HG02970 (cell line): ENCODE measurements at regions not wholly inside any gene's neighbourhood (a gene's known extent, or its start where the extent isn't known, plus 50 kb on each side); places are given as distances from the start of the nearest gene placed in this dataset.
"Not testable (repeated sequence)": the region's sequence is repeated elsewhere in the genome, so short reads cannot be mapped to it uniquely, and the experiment has no call there.

ENCODE experiments used
- ATAC-seq: cut with Tn5 transposase; IDR thresholded peaks from one replicate; pipeline ENCODE4 v1.9.1; 2021; ENCODE audit warnings: mild to moderate bottlenecking, moderate library complexity, moderate number of reproducible peaks; ENCODE audit not compliant: unreplicated experiment, low FRiP score

- ATAC-seq = no peak
These were observed 117.0 kb upstream of the SYT6 start for GRCh38 chr1:114270718-114271117.

- no peak for ATAC-seq
These were observed 116.6 kb upstream of the SYT6 start for GRCh38 chr1:114270282-114270681.

GRCh38 chr1:114269539-114269938 is 115.9 kb upstream of the SYT6 start:
- ATAC-seq = no peak

- peak; percentile 87 for ATAC-seq
These were observed 109.7 kb upstream of the SYT6 start for GRCh38 chr1:114263343-114263742.

GRCh38 chr1:114262337-114262736 is 108.7 kb upstream of the SYT6 start:
- ATAC-seq = no peak

- no peak for ATAC-seq
These were observed 107.3 kb upstream of the SYT6 start for GRCh38 chr1:114260805-114261484.

GRCh38 chr1:114259511-114260160 is 106.0 kb upstream of the SYT6 start:
- ATAC-seq = no peak

- no peak for ATAC-seq
These were observed 105.0 kb upstream of the SYT6 start for GRCh38 chr1:114258633-114259032.

GRCh38 chr1:114258074-114258473 is 104.4 kb upstream of the SYT6 start:
- no peak for ATAC-seq

- ATAC-seq = no peak
These were observed 103.9 kb upstream of the SYT6 start for GRCh38 chr1:114257554-114257953.

- ATAC-seq = no peak
These were observed 100.2 kb upstream of the SYT6 start for GRCh38 chr1:114253900-114254299.

- no peak for ATAC-seq
These were observed 97.9 kb upstream of the SYT6 start for GRCh38 chr1:114251573-114251939.

- no peak for ATAC-seq
These were observed 97.3 kb upstream of the SYT6 start for GRCh38 chr1:114250683-114251572.

GRCh38 chr1:114249691-114250090 is 96.0 kb upstream of the SYT6 start:
- no peak for ATAC-seq

GRCh38 chr1:114248162-114248561 is 94.5 kb upstream of the SYT6 start:
- ATAC-seq = no peak

GRCh38 chr1:114242531-114243210 is 89.0 kb upstream of the SYT6 start:
- not testable (repeated sequence) for ATAC-seq

- no peak for ATAC-seq
These were observed 84.4 kb upstream of the SYT6 start for GRCh38 chr1:114238053-114238452.

- no peak for ATAC-seq
These were observed 82.8 kb upstream of the SYT6 start for GRCh38 chr1:114236517-114236916.

- no peak for ATAC-seq
These were observed 82.3 kb upstream of the SYT6 start for GRCh38 chr1:114235960-114236359.

- no peak for ATAC-seq
These were observed 81.6 kb upstream of the SYT6 start for GRCh38 chr1:114235281-114235680.
